HL-60 (cell line): ENCODE measurements at regions not wholly inside any gene's neighbourhood (a gene's known extent, or its start where the extent isn't known, plus 50 kb on each side); places are given as distances from the start of the nearest gene placed in this dataset.

ENCODE experiments used
- DNase-seq, 2 experiments: peaks; one replicate each; pipeline ENCODE4 v3.0.0-alpha.2; 2010 to 2020; ENCODE audit warnings: low read depth in 1 of 2, low spot score in 1 of 2
- H3K27ac ChIP-seq: fragments of 250-450 bp; sonication (Bioruptor Pico); replicated peaks from 2 replicates; pipeline ENCODE4 v1.5.1; 2020; ENCODE audit warnings: mild to moderate bottlenecking, moderate library complexity
- H3K27me3 ChIP-seq: fragments of 250-450 bp; sonication (Bioruptor Pico); 2 replicates; pipeline ENCODE4 v1.5.1; 2021; ENCODE audit warnings: mild to moderate bottlenecking, moderate library complexity; ENCODE audit not compliant: insufficient read depth, poor library complexity, severe bottlenecking
- H3K4me3 ChIP-seq: replicated peaks from 2 replicates; pipeline ENCODE4 v1.5.1; 2011; ENCODE audit warnings: mild to moderate bottlenecking, control low read depth, low read length; ENCODE audit not compliant: insufficient read depth
- CTCF ChIP-seq: IDR thresholded peaks from one replicate; pipeline ENCODE4 v1.5.1; 2011; ENCODE audit warnings: low read length, control low read depth, inconsistent platforms; ENCODE audit not compliant: insufficient read depth
- GABPA ChIP-seq: IDR thresholded peaks from 2 replicates; pipeline ENCODE4 v1.6.1; 2012; ENCODE audit warnings: low read depth
- POLR2AphosphoS5 ChIP-seq: IDR thresholded peaks from 2 replicates; pipeline ENCODE4 v1.6.1; 2012; ENCODE audit warnings: low read depth
- REST ChIP-seq: IDR thresholded peaks from 2 replicates; pipeline ENCODE4 v1.6.1; 2012; ENCODE audit warnings: low read depth; ENCODE audit not compliant: insufficient replicate concordance
- SPI1 ChIP-seq: IDR thresholded peaks from 2 replicates; pipeline ENCODE4 v1.6.1; 2012; ENCODE audit warnings: low read depth, mild to moderate bottlenecking, borderline replicate concordance

GRCh38 chr4:183588169-183588675 lies 70.8 kb downstream of the RWDD4 start:
- DNase-seq = no peak
- Histone ChIP-seq H3K4me3 (no peak overlapping the region), H3K27ac (no peak overlapping the region), H3K27me3 (no peaks in the 10 kb centered on the region)
- no peak for TF ChIP-seq POLR2AphosphoS5
- no peak for TF ChIP-seq CTCF
- TF ChIP-seq SPI1 = no peak
- no peak for TF ChIP-seq REST
- TF ChIP-seq GABPA = no peak

GRCh38 chr4:183588691-183589090 lies 70.3 kb downstream of the RWDD4 start:
- no peak overlapping the region for H3K27ac ChIP-seq
- TF ChIP-seq GABPA (no peak), CTCF (no peak), SPI1 (no peak), POLR2AphosphoS5 (no peak), REST (no peak)
- DNase-seq = no peak

GRCh38 chr4:183589461-183590099 lies 69.4 kb downstream of the RWDD4 start:
- no peaks in the 10 kb centered on the region for H3K27me3 ChIP-seq
- TF ChIP-seq REST = no peak
- TF ChIP-seq GABPA = no peak
- TF ChIP-seq POLR2AphosphoS5 = no peak
- no peak for TF ChIP-seq SPI1
- no peak for TF ChIP-seq CTCF
- DNase-seq = no peak

More at GRCh38 chr4:183588691-183589090, 70.3 kb downstream of the RWDD4 start:
- no peak overlapping the region for H3K4me3 ChIP-seq
- H3K27me3 ChIP-seq = no peaks in the 10 kb centered on the region

More at GRCh38 chr4:183589461-183590099, 69.4 kb downstream of the RWDD4 start:
- Histone ChIP-seq H3K4me3 (no peak overlapping the region), H3K27ac (no peak overlapping the region)
